ENCODE measurements at regions not wholly inside any gene's neighbourhood (a gene's known extent, or its start where the extent isn't known, plus 50 kb on each side); places are given as distances from the start of the nearest gene placed in this dataset.
"Not testable (repeated sequence)": the region's sequence is repeated elsewhere in the genome, so short reads cannot be mapped to it uniquely, and the experiment has no call there.

DNA sequence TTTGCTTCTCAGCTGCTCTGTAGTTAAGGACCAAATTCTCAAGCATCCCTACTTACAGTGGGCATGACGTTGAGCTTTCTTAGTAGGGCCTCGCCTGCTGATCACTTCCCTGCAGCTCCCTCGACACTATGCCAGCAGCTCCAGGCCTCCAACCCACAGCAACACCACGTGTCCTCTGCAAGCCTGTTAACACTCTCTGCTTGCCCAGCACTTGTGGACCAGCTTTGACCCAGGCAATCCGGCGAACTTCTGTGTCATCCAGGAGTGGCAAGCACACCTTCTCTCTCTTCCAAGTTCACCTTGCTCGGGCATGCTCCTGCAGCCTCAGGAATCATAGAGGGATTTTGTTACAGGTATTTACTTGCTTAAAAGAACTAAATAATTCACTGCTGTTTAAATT lies 138.6 kb upstream of the FHL2 start:
- no peaks in the 10 kb centered on the region for H3K9me2 ChIP-seq
- H3K27ac ChIP-seq (ENCODE audit: low read depth in 2 of 2, low read length in 1 of 2): no peak overlapping the region
- TF ChIP-seq SMC3 (IDR thresholded peaks at IDR 0.05; ENCODE audit: low read depth, low read length) (no peak), FOXJ3 (CRISPR knock-in tag; IDR thresholded peaks at IDR 0.05) (no peak), MEF2A (IDR thresholded peaks at IDR 0.05; ENCODE audit: borderline replicate concordance, low read depth) (no peak), TAF1 (IDR thresholded peaks at IDR 0.05; ENCODE audit: borderline replicate concordance, low read depth, low read length) (no peak), MXI1 (IDR thresholded peaks at IDR 0.05; ENCODE audit: low read depth, low read length) (no peak), FOSL2 (IDR thresholded peaks at IDR 0.05; ENCODE audit: borderline replicate concordance, low read depth) (no peak), GATA2 (CRISPR knock-in tag; IDR thresholded peaks at IDR 0.05) (no peak), EZH2phosphoT487 (IDR thresholded peaks at IDR 0.05; ENCODE audit: borderline replicate concordance, low read depth) (no peak), SIN3A (IDR thresholded peaks at IDR 0.05; ENCODE audit: borderline replicate concordance, low read depth, low read length) (no peak)
- TF ChIP-seq, protein P1, sequence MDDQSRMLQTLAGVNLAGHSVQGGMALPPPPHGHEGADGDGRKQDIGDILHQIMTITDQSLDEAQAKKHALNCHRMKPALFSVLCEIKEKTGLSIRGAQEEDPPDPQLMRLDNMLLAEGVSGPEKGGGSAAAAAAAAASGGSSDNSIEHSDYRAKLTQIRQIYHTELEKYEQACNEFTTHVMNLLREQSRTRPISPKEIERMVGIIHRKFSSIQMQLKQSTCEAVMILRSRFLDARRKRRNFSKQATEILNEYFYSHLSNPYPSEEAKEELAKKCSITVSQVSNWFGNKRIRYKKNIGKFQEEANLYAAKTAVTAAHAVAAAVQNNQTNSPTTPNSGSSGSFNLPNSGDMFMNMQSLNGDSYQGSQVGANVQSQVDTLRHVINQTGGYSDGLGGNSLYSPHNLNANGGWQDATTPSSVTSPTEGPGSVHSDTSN (IDR thresholded peaks at IDR 0.05): no peak
- DNase-seq: no peak
- no peaks in the 10 kb centered on the region for H3K9me3 ChIP-seq
- no peak overlapping the region for H3K4me3 ChIP-seq (ENCODE audit: low read depth in 2 of 2, low read length in 1 of 2)
- H3K79me2 ChIP-seq (ENCODE audit: insufficient read depth): no peaks in the 10 kb centered on the region
- no peaks in the 10 kb centered on the region for H4K20me1 ChIP-seq (ENCODE audit: insufficient read depth)
- no peaks in the 10 kb centered on the region for H3K4me1 ChIP-seq (ENCODE audit: control insufficient read depth in 1 of 2, insufficient read depth in 2 of 2, low read depth in 1 of 2, low read length in 1 of 2)
- H2AFZ ChIP-seq (ENCODE audit: low read depth): no peak overlapping the region
- H3K36me3 ChIP-seq (replicated peaks in 1 of 2; ENCODE audit: control insufficient read depth in 1 of 2, insufficient read depth in 2 of 2, low read length in 1 of 2): no peaks in the 10 kb centered on the region
- POLR2A ChIA-PET: no interaction called here
- no peaks in the 10 kb centered on the region; the same call in 1 of the 2 replicates for H3K27me3 ChIP-seq (ENCODE audit: insufficient read depth)
- no peak overlapping the region for H3K9ac ChIP-seq
- no peak overlapping the region for H3K4me2 ChIP-seq
- WGBS (ENCODE audit: low lambda C conversion rate): 41% methylated on average over 7 of the region's 7 CpGs
- CTCF ChIA-PET: interaction anchor here (0.9 to 2.0 kb wide), 3 partner anchors 10 to 168 kb away, joined by 4 to 5 read pairs (median 5); no protein-coding TSS in a partner anchor
- H3F3A ChIP-seq (replicated peaks; ENCODE audit: insufficient read depth): no peaks in the 10 kb centered on the region

DNA sequence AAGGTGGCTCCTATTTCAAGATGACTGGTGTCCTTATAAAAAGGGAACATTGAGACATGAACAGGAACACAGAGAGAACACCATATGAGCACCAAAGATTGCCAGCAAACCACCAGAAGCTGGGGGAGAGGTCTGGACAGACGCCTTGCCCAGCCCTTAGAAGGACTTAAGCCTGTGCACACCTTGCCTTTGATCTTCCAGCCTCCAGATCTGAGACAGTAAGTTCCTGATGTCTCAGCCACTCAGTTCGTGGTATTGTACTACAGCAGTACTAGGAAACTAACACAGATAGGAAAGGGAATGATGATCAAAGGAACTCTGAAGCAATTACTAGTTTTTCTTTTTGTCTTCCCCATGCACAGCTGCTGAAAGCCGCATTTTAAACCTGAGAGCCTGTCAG lies 137.3 kb upstream of the FHL2 start:
- Histone ChIP-seq H3K9ac (no peak overlapping the region), H3K4me3 (ENCODE audit: low read depth in 2 of 2, low read length in 1 of 2) (no peak overlapping the region), H3K79me2 (ENCODE audit: insufficient read depth) (no peaks in the 10 kb centered on the region), H3K9me3 (no peaks in the 10 kb centered on the region), H2AFZ (ENCODE audit: low read depth) (no peak overlapping the region), H3K36me3 (replicated peaks in 1 of 2; ENCODE audit: control insufficient read depth in 1 of 2, insufficient read depth in 2 of 2, low read length in 1 of 2) (no peaks in the 10 kb centered on the region), H3K27ac (ENCODE audit: low read depth in 2 of 2, low read length in 1 of 2) (no peak overlapping the region), H3F3A (replicated peaks; ENCODE audit: insufficient read depth) (no peaks in the 10 kb centered on the region), H4K20me1 (ENCODE audit: insufficient read depth) (no peaks in the 10 kb centered on the region), H3K4me1 (ENCODE audit: control insufficient read depth in 1 of 2, insufficient read depth in 2 of 2, low read depth in 1 of 2, low read length in 1 of 2) (no peaks in the 10 kb centered on the region), H3K27me3 (ENCODE audit: insufficient read depth) (peaks cover 7% of the 10 kb centered on the region), H3K4me2 (no peak overlapping the region), H3K9me2 (no peaks in the 10 kb centered on the region)
- TF ChIP-seq TEAD4 (IDR thresholded peaks at IDR 0.05; ENCODE audit: borderline replicate concordance, insufficient read depth): no peak
- TF ChIP-seq, protein P1 (IDR thresholded peaks at IDR 0.05): no peak
- TF ChIP-seq NFIC (IDR thresholded peaks at IDR 0.05; ENCODE audit: borderline replicate concordance): no peak
- no peak for TF ChIP-seq RAD21 (IDR thresholded peaks at IDR 0.05; ENCODE audit: low read length)
- no peak for TF ChIP-seq POLR2AphosphoS5 (IDR thresholded peaks at IDR 0.05; ENCODE audit: low read depth, low read length)
- no peak for TF ChIP-seq GABPA (IDR thresholded peaks at IDR 0.05; ENCODE audit: low read depth)
- TF ChIP-seq, protein P2, sequence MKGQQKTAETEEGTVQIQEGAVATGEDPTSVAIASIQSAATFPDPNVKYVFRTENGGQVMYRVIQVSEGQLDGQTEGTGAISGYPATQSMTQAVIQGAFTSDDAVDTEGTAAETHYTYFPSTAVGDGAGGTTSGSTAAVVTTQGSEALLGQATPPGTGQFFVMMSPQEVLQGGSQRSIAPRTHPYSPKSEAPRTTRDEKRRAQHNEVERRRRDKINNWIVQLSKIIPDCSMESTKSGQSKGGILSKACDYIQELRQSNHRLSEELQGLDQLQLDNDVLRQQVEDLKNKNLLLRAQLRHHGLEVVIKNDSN (IDR thresholded peaks at IDR 0.05; ENCODE audit: borderline replicate concordance, low read depth): no peak
- ChIA-PET POLR2A (no interaction called here), CTCF (no interaction called here)
- DNase-seq: no peak
- 5% methylated on average over 3 of the region's 3 CpGs for WGBS (ENCODE audit: low lambda C conversion rate)

DNA sequence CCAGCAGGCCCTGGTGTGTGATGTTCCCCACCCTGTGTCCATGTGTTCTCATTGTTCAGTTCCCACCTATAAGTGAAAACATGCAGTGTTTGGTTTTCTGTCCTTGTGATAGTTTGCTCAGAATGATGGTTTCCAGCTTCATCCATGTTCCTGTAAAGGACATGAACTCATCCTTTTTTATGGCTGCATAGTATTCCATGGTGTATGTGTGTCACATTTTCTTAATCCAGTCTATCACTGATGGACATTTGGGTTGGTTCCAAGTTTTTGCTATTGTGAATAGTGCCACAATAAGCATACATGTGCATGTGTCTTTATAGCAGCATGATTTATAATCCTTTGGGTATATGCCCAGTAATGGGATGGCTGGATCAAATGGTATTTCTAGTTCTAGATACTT lies 130.4 kb upstream of the FHL2 start:
- H3K79me2 ChIP-seq (ENCODE audit: insufficient read depth); DNase-seq; H3K9me3 ChIP-seq; H3K4me2 ChIP-seq; H3K27me3 ChIP-seq (ENCODE audit: insufficient read depth); H2AFZ ChIP-seq (ENCODE audit: low read depth); H3K27ac ChIP-seq (ENCODE audit: low read depth in 2 of 2, low read length in 1 of 2); CTCF ChIA-PET; H3K9ac ChIP-seq; H3K36me3 ChIP-seq (replicated peaks in 1 of 2; ENCODE audit: control insufficient read depth in 1 of 2, insufficient read depth in 2 of 2, low read length in 1 of 2); H3F3A ChIP-seq (replicated peaks; ENCODE audit: insufficient read depth); H3K4me3 ChIP-seq (ENCODE audit: low read depth in 2 of 2, low read length in 1 of 2); POLR2A ChIA-PET; H4K20me1 ChIP-seq (ENCODE audit: insufficient read depth); H3K9me2 ChIP-seq; H3K4me1 ChIP-seq (ENCODE audit: control insufficient read depth in 1 of 2, insufficient read depth in 2 of 2, low read depth in 1 of 2, low read length in 1 of 2): not testable (repeated sequence)

Data from SK-N-SH (cell line).